ENCODE measurements at regions not wholly inside any gene's neighbourhood (a gene's known extent, or its start where the extent isn't known, plus 50 kb on each side); places are given as distances from the start of the nearest gene placed in this dataset.

GRCh38 chr6:91608428-91608827, 1021.6 kb upstream of the MAP3K7 start:
- no peak overlapping the region for H3K9ac ChIP-seq (ENCODE audit: control insufficient read depth, insufficient read depth, low read length)
- no TSS peak for BruUV-seq (replicated peaks)
- H3K9me3 ChIP-seq (replicated peaks; ENCODE audit: control insufficient read depth, insufficient read depth, low read length), result no peaks in the 10 kb centered on the region
- no peaks in the 10 kb centered on the region for H3K79me2 ChIP-seq (ENCODE audit: control insufficient read depth, insufficient read depth, low read length)
- POLR2A ChIA-PET, result interaction anchor here (0.5 to 1.3 kb wide), 2 partner anchors 10 to 268 kb away, joined by 7 to 8 read pairs; no protein-coding TSS in a partner anchor
- CTCF ChIA-PET, result interaction anchor here (0.6 to 2.7 kb wide), 3 partner anchors 10 to 262 kb away, joined by 3 to 7 read pairs (median 4); no protein-coding TSS in a partner anchor
- H3K4me3 ChIP-seq, result no peak overlapping the region
- WGBS (ENCODE audit: insufficient coverage, insufficient replicate concordance, low lambda C conversion rate, missing lambda C conversion rate), result 10% methylated on average over 1 of the region's 1 CpG
- H3K27ac ChIP-seq (ENCODE audit: control insufficient read depth, insufficient read depth), result no peak overlapping the region
- TF ChIP-seq NFYA (IDR thresholded peaks at IDR 0.05; ENCODE audit: borderline replicate concordance, low read depth, low read length) (no peak), HCFC1 (IDR thresholded peaks at IDR 0.05; ENCODE audit: low read length) (no peak), CEBPZ (IDR thresholded peaks at IDR 0.05; ENCODE audit: low read depth, low read length) (no peak), SREBF2 (IDR thresholded peaks at IDR 0.05; ENCODE audit: low read length) (no peak), USF2 (IDR thresholded peaks at IDR 0.05; ENCODE audit: borderline replicate concordance, low read depth, low read length) (no peak), IRF3 (IDR thresholded peaks at IDR 0.05) (no peak), ZNF207 (IDR thresholded peaks at IDR 0.05; ENCODE audit: borderline replicate concordance) (no peak), KAT2A (conservative IDR thresholded peaks at IDR 0.05; ENCODE audit: control insufficient read depth, low read depth, low read length) (no peak), SRF (IDR thresholded peaks at IDR 0.05; ENCODE audit: low read depth in 2 of 2, low read length in 2 of 2) (no peak), MTA2 (IDR thresholded peaks at IDR 0.05; ENCODE audit: low read depth) (no peak), BACH1 (IDR thresholded peaks at IDR 0.05; ENCODE audit: borderline replicate concordance) (no peak), ZBED1 (IDR thresholded peaks at IDR 0.05; ENCODE audit: borderline replicate concordance) (no peak), SIX5 (IDR thresholded peaks at IDR 0.05; ENCODE audit: low read depth, low read length, severe bottlenecking) (no peak)
- no peaks in the 10 kb centered on the region for H4K20me1 ChIP-seq (ENCODE audit: control insufficient read depth, insufficient read depth)
- FAIRE-seq (no peak), ATAC-seq (no peak), DNase-seq (ENCODE audit: low read depth, low spot score) (no peak)
- RAD21 ChIA-PET (ENCODE audit: unreplicated experiment), result interaction anchor here (0.6 kb wide), 1 partner anchor 302 kb away, joined by 3 read pairs; no protein-coding TSS in a partner anchor
- H3K27me3 ChIP-seq (replicated peaks in 1 of 2; ENCODE audit: control insufficient read depth in 2 of 2, insufficient read depth in 2 of 2, low read length in 1 of 2), result no peaks in the 10 kb centered on the region
- no peaks in the 10 kb centered on the region for H3K4me1 ChIP-seq (ENCODE audit: control insufficient read depth, insufficient read depth, low read length)
- H3K36me3 ChIP-seq (ENCODE audit: control insufficient read depth in 2 of 2, insufficient read depth in 2 of 2, low read length in 1 of 2), result no peaks in the 10 kb centered on the region
- intact Hi-C loops (cut with micrococcal nuclease; ENCODE audit: unreplicated experiment) (no loop called here), in situ Hi-C loops (cut with MboI) (no loop called here)
- H3K4me2 ChIP-seq (ENCODE audit: control insufficient read depth, insufficient read depth), result no peak overlapping the region
- SMC1A ChIA-PET (ENCODE audit: uncharacterized antibody, unreplicated experiment), result interaction anchor here (1.5 to 1.9 kb wide), 4 partner anchors 9 to 30 kb away, joined by 3 to 10 read pairs (median 8); no protein-coding TSS in a partner anchor
- H2AFZ ChIP-seq (ENCODE audit: control insufficient read depth, low read depth, low read length), result no peak overlapping the region

All from GM12878 (cell line).